Activated gamma-delta T cell treated with Interleukin-2 at 50 U/mL for 16 hours (primary cell): ENCODE measurements at regions not wholly inside any gene's neighbourhood (a gene's known extent, or its start where the extent isn't known, plus 50 kb on each side); places are given as distances from the start of the nearest gene placed in this dataset.
"Not testable (repeated sequence)": the region's sequence is repeated elsewhere in the genome, so short reads cannot be mapped to it uniquely, and the experiment has no call there.

Source experiments
- DNase-seq: peaks from one replicate; pipeline ENCODE4 v3.0.0-alpha.2; 2020

DNA sequence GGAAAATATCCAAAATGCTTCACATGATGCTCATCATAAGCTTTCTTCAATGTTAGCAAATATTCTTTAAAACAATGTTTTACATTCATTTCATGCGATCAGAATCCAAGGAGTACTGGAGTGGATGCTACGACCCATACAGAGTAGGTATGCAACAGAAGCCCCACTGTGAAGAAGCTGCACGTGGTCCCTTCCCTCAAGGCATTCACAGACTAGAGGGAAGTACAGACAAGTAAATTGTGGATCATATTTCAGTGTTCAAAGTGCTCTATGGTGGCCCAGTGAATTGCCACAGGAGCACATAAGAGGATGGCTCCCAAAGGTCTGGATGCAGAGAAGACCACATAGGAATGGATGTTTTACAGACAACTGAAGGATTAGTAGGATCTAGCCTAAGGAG, 789.9 kb downstream of the IGSF11 start:
- no peak for DNase-seq

DNA sequence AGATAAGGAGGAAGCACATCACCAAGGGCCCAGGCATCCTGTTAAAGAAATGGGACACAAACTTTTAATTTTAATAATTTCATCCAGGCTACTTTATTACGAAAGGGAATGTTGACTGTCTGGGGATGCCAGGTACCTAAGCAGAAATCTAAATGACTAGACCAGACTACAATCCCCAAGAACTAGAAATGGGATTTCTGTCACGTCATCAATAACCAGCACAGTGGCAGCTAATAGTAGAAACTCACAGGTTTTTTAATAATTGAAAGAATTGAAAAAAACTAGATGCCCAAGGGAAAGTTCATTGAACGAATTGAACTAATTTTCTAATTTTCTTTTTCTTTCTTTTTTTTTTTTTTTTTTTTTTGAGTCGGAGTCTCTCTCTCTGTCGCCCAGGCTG, 789.3 kb downstream of the IGSF11 start:
- DNase-seq: no peak

DNA sequence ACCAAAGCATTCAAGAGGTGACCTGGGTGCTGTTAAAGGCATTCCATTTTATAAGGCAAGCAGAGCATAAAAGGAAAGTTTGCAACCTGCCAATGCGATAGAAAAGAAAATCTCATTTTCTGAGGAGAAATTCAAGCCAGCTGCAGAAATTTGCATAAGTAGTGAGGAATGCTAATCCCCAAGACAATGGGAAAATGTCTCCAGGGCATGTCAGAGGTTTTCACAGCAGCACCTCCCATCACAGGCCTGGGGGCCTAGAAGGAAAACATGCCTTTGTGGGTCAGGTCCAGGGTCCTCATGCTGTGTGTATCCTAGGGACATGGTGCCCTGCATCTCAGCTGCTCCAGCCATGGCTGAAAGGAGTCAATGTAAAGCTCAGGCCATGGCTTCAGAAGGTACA, 775.8 kb downstream of the IGSF11 start:
- DNase-seq: not testable (repeated sequence)

- no peak for DNase-seq
These were observed 771.7 kb downstream of the IGSF11 start for GRCh38 chr3:118262800-118263402.

GRCh38 chr3:118267588-118267987, 767.1 kb downstream of the IGSF11 start:
- no peak for DNase-seq

GRCh38 chr3:118269537-118270125, 765.0 kb downstream of the IGSF11 start:
- DNase-seq: no peak

DNA sequence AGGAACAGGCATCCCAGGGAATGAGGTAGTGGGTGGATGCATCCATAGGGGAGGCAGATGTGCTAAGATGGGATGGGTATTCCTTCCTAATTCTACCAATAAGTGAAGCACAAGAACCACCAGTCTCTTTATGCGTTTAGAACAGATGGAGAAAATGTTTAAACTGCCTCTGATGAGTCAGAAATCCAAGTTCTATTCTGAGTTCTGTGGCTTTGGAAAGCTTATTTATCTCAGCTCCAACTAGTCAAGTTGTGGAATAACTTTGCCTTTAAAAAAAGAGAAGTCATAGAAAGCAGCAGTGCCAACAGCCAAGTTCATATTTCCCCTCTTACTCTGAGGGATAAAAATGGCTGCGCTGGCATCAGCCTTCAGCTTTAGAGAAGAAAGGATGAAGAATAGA, 761.7 kb downstream of the IGSF11 start:
- no peak for DNase-seq

DNA sequence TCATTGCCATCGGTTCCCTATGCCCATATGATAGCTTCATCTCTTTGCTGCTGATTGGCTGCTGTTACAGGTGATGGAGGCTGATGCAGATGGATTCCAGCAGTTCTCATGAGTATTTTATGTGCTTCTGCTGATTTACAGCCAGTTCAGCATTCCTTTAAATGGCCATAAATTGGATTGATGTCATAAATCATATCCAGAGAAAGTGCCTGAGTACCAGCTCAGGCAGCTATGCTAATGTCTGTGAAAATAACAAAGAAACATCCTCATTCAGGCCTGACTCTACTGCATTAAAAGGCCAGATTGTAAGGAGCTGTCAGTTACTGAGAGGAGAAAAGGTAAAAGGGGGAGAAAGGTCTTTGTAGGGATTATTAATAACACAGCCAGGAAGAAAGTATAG, 756.8 kb downstream of the IGSF11 start:
- DNase-seq: no peak

- no peak for DNase-seq
These were observed 741.8 kb downstream of the IGSF11 start for GRCh38 chr3:118292841-118293240.

DNA sequence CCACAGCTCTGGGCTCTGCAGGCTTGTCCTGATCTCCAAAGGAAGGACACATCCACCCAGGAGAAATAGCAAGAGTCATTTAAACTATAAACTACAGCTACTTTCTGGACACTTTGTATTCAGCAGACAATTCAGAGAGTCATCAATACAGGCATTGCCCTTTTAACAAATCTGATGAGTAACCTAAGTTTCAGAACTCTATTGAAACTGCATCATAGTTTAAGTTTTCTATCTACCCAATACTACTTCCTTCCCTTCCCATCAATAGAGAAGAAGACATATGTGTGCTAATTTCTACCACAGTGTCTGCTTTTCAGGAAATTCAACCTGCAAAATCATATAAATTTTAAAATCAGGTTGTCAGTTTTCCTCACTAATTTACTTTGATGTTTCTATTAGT, 736.5 kb downstream of the IGSF11 start:
- no peak for DNase-seq

GRCh38 chr3:118304557-118304956, 730.1 kb downstream of the IGSF11 start:
- no peak for DNase-seq

- DNase-seq: no peak
These were observed 701.9 kb downstream of the IGSF11 start for GRCh38 chr3:118332699-118333098.

GRCh38 chr3:118337649-118338048, 697.0 kb downstream of the IGSF11 start:
- DNase-seq: no peak

GRCh38 chr3:118347396-118348168, 687.1 kb downstream of the IGSF11 start:
- DNase-seq: no peak

DNA sequence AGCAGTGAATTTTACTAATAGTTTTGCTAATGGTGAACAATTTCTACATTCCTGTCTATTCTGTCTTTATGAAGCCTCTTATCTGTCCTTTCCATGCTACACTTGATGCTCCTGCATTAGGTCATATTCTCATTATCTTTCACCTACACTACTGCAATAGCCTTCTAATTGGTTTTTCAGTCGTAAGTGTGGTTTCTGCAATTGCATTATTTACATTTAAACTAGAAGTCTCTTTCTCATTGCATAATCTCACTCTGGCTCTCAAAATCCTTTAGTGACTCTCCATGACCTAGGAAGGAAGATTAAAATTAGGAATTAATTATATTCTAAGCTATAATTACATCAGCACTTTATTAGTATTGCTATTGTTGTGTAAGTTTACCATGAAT, 686.5 kb downstream of the IGSF11 start:
- DNase-seq: no peak

DNA sequence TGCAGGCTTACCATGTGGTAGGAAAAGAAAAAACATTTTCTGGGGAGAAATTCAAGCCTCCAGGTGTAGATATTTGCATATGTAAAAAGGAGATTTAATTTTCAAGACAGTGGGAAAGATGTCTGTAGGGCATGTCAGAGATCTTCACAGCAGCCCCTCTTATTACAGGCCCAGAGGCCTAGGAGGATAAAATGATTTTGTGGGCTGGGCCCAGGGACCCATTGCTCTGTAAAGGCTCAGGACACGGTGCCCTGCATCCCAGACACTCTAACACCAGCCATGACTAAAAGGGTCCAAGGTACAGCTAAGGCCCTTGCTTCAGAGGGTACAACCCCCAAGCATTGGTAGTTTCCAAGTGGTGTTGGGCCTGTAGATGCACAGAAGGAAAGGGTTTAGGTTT, 680.1 kb downstream of the IGSF11 start:
- no peak for DNase-seq

DNA sequence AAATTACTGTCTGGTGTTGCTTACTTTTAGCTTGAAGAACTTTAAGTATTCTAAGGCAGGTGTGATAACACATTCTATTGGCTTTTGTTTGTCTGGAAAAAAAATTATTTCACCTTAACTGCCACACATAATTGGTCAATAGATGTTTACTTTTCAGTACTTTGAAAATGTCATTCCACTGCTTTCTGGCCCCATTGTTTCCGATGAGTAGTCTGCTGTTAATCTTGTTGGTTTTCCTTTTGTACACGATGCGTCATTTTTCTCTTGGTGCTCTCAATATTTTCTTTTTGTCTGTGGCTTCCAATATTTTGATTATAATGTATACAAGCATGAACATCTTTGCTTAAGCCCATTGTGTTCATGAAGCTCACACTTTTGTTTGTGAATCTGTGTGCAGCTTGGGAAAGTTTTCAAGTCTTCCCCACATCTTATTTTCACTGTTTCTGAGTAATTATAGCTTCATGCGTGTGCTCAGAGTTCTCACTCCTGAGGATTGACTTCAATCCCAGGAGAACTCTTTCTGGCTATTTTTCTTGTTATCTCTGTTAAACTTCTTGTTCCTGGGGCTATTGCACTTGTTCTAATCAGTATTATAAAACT, 664.7 kb downstream of the IGSF11 start:
- DNase-seq: no peak

DNA sequence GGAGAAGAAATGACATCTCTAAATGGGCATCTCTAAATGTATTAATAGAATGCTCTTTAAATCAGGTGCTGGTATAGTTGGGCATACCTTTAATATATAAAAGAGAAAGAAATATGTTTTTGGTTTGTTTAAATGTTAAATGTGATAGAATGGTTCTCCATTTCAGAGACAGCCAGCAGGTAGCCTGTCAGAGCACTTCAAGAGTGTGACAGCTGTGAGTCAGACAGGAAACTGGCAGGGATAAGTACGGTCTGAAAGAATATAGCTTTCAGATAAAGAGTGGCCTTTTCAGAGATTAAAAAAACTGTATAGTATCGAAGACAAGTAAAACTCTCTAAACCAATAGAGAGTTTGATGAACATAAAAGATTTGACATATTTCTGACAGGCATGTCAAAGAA, 654.1 kb downstream of the IGSF11 start:
- DNase-seq: no peak

- no peak for DNase-seq
These were observed 638.2 kb downstream of the IGSF11 start for GRCh38 chr3:118396491-118396890.

- no peak for DNase-seq
These were observed 634.6 kb downstream of the IGSF11 start for GRCh38 chr3:118400086-118400485.

GRCh38 chr3:118400886-118401285, 633.8 kb downstream of the IGSF11 start:
- DNase-seq: no peak

GRCh38 chr3:118401887-118402286, 632.8 kb downstream of the IGSF11 start:
- no peak for DNase-seq

DNA sequence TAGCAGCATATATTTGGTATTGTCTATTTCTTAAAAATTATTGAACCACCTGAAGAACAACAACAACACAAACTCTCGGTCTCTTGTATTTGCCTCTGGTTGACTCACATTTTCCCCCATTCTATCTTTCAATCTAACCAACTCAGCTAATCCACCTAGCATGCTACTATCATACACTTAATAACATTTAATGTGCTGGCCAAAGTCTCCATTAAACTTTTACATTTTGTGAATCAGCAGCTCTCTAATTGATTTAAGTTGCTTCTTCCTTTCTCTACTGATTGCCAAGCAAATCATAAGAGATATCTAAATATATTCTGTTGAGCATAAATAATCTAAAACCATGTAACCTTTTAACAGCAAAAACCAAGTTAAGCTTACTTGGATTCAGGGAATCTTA, 631.7 kb downstream of the IGSF11 start:
- no peak for DNase-seq

GRCh38 chr3:118406562-118406961, 628.1 kb downstream of the IGSF11 start:
- DNase-seq: no peak
